ENCODE measurements at regions not wholly inside any gene's neighbourhood (a gene's known extent, or its start where the extent isn't known, plus 50 kb on each side); places are given as distances from the start of the nearest gene placed in this dataset.
A peak's percentile ranks its signal among the peaks of the same experiment; 100 is the strongest.

GRCh38 chr4:181259081-181259709, 984.0 kb upstream of the TENM3 start:
- H3K4me3 ChIP-seq (ENCODE audit: low read length) = no peak overlapping the region
- DNase-seq (ENCODE audit: low read depth) = no peak
- no peak for TF ChIP-seq CTCF (conservative IDR thresholded peaks at IDR 0.05; ENCODE audit: low read depth, low read length)

- TF ChIP-seq CTCF (conservative IDR thresholded peaks at IDR 0.05; ENCODE audit: low read depth, low read length) = peak; percentile 63
- DNase-seq (ENCODE audit: low read depth) = no peak
- no peak overlapping the region for H3K4me3 ChIP-seq (ENCODE audit: low read length)
Observed at GRCh38 chr4:181261279-181261678, 981.9 kb upstream of the TENM3 start.

- no peak for TF ChIP-seq CTCF (conservative IDR thresholded peaks at IDR 0.05; ENCODE audit: low read depth, low read length)
- H3K4me3 ChIP-seq (ENCODE audit: low read length) = no peak overlapping the region
- no peak for DNase-seq (ENCODE audit: low read depth)
Observed at GRCh38 chr4:181264893-181265292, 978.3 kb upstream of the TENM3 start.

- no peak overlapping the region for H3K4me3 ChIP-seq (ENCODE audit: low read length)
- no peak for TF ChIP-seq CTCF (conservative IDR thresholded peaks at IDR 0.05; ENCODE audit: low read depth, low read length)
- no peak for DNase-seq (ENCODE audit: low read depth)
Observed at GRCh38 chr4:181265370-181265769, 977.8 kb upstream of the TENM3 start.

GRCh38 chr4:181271116-181271640, 972.0 kb upstream of the TENM3 start:
- TF ChIP-seq CTCF (conservative IDR thresholded peaks at IDR 0.05; ENCODE audit: low read depth, low read length) = no peak
- no peak overlapping the region for H3K4me3 ChIP-seq (ENCODE audit: low read length)
- no peak for DNase-seq (ENCODE audit: low read depth)

GRCh38 chr4:181272422-181272821, 970.8 kb upstream of the TENM3 start:
- H3K4me3 ChIP-seq (ENCODE audit: low read length) = no peak overlapping the region
- TF ChIP-seq CTCF (conservative IDR thresholded peaks at IDR 0.05; ENCODE audit: low read depth, low read length) = no peak
- no peak for DNase-seq (ENCODE audit: low read depth)

- TF ChIP-seq CTCF (conservative IDR thresholded peaks at IDR 0.05; ENCODE audit: low read depth, low read length) = no peak
- H3K4me3 ChIP-seq (ENCODE audit: low read length) = no peak overlapping the region
- no peak for DNase-seq (ENCODE audit: low read depth)
Observed at GRCh38 chr4:181278941-181279340, 964.3 kb upstream of the TENM3 start.

Measured in retinal pigment epithelial cell (primary cell).